ENCODE measurements at regions not wholly inside any gene's neighbourhood (a gene's known extent, or its start where the extent isn't known, plus 50 kb on each side); places are given as distances from the start of the nearest gene placed in this dataset.

DNA sequence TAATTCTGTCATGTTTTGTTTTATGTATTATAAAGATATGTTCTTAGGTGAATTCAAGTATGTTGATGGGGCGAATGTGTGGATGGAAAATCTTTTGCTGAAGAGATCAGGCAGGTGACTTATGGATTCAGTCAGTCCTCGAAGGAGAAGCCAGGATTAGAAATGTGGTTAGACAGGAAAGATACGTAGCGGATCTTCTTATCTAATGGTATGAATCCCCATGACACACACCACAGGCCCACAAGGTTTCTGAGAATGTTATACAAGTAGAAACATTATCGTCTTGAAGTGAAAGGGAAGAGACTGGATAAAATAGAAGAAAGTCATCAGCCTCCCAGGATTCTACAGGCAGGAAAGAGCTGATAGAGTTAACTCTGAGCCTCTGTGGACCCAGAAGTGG lies 69.0 kb upstream of the RFXAP start:
- DNase-seq: no peak

DNA sequence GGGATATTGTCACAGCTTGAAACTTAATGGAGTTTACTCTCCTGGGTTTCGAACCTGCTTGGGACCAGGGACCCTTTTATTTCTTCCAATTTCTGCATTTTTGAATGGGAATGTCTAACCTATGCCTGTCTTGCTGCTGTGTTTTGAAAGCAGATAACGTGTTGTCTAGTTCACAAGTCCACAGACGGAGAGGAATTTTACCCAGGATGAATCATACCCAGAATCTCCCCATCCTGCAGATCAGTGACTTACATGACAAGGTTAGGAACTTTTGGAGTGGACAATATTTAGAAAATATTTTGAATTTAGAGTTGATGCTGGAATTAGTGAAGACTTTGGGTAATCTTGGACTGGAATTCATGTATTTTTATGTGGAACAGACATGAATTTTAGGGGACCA lies 68.6 kb upstream of the RFXAP start:
- no peak for DNase-seq

GRCh38 chr13:36750946-36751345 lies 68.1 kb upstream of the RFXAP start:
- DNase-seq: no peak

DNA sequence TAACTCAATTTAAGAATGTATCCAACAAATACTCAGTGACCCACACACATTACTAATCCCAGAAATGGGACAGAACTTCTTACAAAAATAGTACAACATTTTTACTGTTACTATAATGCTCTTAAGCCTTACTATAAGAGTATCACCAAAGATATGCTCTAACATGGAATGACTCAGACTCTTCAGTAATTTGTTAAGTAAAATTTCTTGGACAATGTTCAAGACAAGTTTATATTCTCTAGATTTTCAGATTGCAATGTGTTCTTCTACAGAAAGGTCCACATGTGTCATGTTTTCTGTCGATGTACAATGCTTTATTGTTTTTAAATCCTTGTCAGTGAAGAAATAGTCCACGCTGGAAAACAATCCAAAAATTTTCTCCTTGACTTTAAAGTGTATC lies 66.3 kb upstream of the RFXAP start:
- DNase-seq: no peak

- DNase-seq: peak; percentile 23
Observed at GRCh38 chr13:36753176-36753575, 65.8 kb upstream of the RFXAP start.

DNA sequence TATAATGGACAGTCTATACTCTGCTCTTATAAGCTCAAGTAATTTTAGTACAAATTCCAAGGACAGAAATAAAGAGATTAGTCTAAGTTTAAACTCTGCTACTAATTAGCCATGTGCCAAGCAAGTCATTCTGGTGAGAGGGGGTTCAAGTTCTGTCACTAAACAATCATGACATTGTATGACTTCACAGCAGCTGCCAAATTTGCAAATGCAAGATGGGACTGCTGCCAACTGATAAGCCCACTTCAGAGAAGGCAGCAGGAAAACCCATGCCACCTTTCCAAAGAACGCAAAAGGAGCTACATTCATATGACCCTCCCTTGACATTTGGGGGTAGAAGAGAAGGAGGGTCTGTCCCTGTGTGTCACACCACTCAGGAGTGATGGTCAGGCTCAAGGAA lies 60.7 kb upstream of the RFXAP start:
- no peak for DNase-seq

GRCh38 chr13:36763126-36763722 lies 55.8 kb upstream of the RFXAP start:
- no peak for DNase-seq

DNA sequence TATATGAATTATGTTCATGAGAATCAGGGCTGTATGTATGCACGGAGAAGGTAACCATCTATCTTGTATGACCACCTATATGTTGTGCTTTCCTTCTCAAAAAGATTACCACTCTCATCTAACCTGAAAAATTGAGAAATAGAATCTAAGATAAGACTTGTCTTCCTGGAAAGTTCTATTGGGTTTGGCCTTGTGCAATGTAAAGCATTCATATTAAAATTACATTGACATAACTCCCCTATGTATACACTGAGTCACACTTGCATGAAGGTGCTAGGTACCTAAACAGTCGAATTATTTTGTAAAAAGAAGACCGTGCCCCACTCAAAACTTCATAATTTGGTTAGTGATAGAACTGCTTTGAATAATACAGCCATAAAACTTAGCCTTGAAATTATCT lies 54.5 kb upstream of the RFXAP start:
- no peak for DNase-seq

DNA sequence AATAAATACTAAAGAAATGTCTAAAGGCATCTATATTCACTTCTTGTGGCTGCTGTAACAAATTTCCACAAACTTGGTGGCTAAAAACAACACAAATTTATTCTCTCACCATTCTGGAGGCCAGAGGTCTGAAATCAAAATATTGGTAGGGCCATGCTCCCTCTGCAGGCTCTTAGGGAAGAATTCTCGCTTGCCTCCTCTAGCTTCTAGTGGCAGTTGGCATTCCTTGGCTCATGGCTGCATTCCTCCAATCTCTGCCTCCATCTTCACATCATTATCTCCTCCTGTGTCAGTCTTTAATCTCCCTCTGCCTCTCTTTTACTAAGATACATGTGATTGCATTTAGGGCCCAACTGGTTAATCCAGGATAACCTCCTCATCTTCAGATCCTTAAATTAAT lies 54.1 kb upstream of the RFXAP start:
- DNase-seq: peak; percentile 54

GRCh38 chr13:36766295-36766694 lies 52.7 kb upstream of the RFXAP start:
- no peak for DNase-seq

- DNase-seq: no peak
Observed at GRCh38 chr13:36767276-36767675, 51.7 kb upstream of the RFXAP start.

DNA sequence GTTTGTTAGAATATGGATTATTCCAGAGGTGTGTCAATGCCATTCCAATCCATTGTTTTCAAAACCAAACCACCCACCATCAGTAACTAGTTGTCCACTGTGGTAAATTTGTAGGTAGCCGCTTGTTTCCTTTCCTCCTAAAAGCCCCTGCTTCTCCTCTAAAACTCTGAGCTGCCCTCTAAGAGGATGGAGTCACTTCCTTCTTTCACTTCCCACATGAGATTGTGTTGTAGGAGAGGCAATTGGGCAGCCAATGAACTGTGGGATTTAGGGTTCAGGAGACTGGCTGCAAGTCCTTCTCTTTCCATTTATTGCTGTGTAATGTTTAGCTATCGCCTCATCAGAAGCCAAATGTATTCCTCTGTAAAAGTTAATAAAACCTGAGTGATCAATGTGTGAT lies 49.9 kb upstream of the RFXAP start:
- no peak for DNase-seq
